Hepatocyte (in vitro differentiated cells): ENCODE measurements at regions not wholly inside any gene's neighbourhood (a gene's known extent, or its start where the extent isn't known, plus 50 kb on each side); places are given as distances from the start of the nearest gene placed in this dataset.
"Not testable (repeated sequence)": the region's sequence is repeated elsewhere in the genome, so short reads cannot be mapped to it uniquely, and the experiment has no call there.

Experiments
- CTCF ChIP-seq: fragments of 200-600 bp; sonication (generic); IDR thresholded peaks from 2 replicates; pipeline ENCODE4 v1.5.1; 2016; ENCODE audit warnings: antibody characterized with exemption, mild to moderate bottlenecking; ENCODE audit not compliant: poor library complexity
- EZH2 ChIP-seq: fragments of 200-600 bp; sonication (generic); IDR thresholded peaks from 2 replicates; pipeline ENCODE4 v1.6.1; 2016; ENCODE audit warnings: antibody characterized with exemption, mild to moderate bottlenecking, borderline replicate concordance
- EZH2phosphoT487 ChIP-seq: fragments of 200-600 bp; sonication (generic); IDR thresholded peaks from one replicate; pipeline ENCODE4 v1.6.1; 2018; ENCODE audit warnings: antibody characterized with exemption, mild to moderate bottlenecking, low read depth, moderate library complexity; ENCODE audit not compliant: unreplicated experiment, severe bottlenecking

GRCh38 chr10:46749003-46749402 lies 162.2 kb upstream of the PTPN20 start:
- not testable (repeated sequence) for TF ChIP-seq CTCF, EZH2phosphoT487, EZH2
